HS-5 (cell line): ENCODE measurements at regions not wholly inside any gene's neighbourhood (a gene's known extent, or its start where the extent isn't known, plus 50 kb on each side); places are given as distances from the start of the nearest gene placed in this dataset.

Experiments used
- DNase-seq: peaks from one replicate; pipeline ENCODE4 v3.0.0-alpha.2; 2012; ENCODE audit warnings: low read depth

DNA sequence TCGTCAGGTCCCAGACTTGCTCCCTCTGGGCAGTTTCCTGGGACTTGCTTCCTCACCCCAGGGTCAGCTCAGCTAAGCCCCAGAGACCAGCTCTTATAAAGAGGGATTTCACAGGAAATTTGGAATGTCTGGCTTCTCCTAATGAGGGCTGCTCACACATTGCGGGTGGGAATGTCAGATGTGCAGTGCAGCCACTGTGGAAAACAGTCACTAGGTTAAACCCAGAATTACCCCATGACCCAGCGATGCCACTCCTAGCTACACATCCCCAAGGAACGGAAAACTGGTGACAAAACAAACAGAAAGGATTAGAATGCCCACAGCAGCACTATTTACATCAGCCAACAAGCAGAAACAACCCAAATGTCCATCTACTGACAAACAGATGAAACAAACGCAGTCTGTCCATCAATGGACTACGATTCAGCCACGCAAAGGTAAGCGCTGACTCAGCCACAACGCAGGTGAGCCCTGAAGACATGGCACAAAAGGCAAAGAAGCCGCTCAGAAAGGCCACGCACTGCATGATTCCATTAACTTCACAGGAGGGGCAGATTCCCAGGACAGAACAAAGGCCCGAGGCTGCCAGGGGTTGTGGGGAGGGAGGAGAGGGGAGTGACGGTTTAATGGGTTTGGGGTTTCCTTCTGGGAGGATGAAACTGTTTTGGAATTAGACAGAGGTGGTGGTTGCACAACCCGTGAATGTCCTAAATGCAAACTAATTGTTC, 63.0 kb downstream of the NCOR2 start:
- no peak for DNase-seq

DNA sequence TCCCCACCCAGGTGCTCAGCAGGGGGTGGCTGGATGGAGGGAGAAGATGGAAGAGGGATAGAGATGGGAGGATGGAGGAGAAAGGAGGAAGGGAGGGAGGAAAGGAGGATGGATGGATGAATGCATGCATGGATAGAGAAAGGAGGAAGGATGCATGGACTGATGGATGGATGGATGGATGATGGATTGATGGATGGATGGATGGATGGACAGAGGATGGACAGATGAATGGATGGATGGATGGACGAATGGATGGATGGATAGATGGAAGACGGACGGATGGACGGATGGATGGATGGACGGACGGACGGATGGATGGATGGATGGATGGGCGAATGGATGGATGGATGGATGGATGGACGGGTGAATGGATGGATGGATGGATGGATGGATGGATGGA, 64.1 kb downstream of the NCOR2 start:
- no peak for DNase-seq

DNA sequence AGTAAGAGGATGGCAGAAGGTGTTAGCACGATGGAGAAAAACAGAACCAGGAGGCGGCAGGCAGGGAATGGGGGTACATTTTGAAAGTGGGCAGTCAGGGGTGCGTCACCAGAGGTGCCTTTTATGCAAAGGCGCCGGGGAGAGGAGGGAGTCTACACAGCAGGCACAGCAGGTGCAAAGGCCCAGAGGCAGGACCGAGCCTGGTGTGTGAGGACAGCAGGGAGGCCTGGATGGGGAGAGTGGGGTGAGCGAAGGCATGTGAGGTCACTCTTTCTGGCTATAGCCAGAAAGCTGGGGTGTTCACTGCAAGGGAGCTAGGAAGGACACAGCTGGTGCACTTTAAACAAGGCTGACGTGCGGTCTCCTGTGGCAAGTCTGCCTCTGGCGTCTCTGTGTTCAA, 65.0 kb downstream of the NCOR2 start:
- no peak for DNase-seq

DNA sequence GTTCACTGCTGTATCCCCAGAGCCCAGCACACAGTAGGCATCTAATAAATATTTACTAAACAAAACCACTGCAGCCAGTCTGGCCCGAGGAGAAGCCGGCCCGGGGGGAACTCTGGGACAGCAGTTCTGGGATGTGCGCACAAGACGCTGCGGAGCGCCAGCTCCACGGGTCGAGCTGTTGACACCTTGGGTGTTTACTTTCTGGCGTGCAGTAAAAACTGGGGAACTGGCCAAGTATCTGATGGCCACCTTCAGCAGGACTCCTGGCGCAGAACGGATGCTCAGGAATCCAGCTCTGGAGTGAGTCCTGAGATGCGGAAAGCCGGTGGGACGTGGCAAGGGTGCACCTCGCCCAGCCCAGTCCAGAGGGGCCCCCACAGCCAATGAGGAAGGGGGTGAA, 65.6 kb downstream of the NCOR2 start:
- no peak for DNase-seq

DNA sequence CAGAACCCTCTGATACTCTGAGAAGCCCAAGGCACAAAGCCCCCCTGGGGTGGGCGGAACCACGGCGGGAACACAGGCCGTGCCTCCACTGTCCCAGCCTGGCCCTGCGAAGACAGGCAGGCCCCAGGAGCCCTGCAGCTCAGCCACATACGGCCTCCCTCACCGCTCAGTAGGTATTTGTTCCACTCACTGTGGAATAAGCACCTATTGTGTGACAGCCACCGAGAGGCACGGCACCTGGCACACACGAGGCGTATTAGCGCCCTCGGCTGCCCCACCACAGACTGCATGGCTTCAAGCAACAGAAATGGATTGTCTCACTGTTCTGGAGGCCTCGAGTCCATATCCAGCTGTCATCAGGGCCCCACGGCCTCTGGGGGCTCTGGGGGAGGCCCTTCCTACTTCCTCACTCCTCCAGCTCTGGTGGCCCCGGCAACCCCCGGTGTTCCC, 66.3 kb downstream of the NCOR2 start:
- DNase-seq = no peak

DNA sequence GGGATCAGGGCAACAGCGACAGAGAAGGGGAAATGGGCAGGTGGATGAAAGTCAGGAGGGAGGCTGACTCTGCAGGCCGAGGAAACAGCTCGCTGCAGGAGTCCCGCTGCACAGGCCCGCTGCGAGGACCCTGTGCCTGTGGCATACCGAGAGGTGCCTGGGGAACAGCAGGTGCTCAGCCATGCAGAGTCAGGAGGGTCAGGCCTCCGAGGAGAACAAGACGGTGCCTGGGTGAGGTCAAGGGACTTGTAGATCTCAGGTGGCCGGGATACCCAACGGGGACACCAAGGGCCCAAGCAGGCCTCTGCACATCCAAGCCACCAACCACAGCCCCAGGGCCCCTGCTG, 67.5 kb downstream of the NCOR2 start:
- no peak for DNase-seq

DNA sequence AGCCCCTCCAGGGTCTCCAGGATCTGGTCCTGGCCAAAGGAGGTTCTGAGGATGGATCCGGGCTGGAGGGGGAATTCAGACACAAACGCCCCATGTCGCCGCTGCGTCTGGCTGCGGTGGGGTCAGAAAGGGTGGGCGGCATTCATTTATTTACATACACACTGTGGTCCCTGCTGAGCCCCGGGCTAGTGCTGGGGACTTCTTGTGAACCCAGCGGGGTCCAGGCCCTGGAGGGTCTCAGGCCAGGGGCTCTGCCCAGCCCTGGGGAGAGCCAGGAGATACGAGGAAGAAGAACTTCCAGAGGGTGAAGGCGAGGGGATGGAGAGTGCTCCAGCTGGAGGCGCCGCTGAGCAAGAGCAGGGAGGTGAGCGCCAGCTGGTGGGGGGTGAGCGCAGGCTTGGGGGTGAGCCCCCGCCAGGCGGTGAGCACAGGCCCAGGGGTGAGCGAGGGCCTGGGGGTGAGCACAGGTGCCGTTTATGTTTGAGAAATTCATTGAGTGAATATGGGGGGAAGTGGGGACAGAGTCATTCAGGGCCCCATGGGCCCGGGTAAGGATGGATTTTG, 68.1 kb downstream of the NCOR2 start:
- DNase-seq = no peak

DNA sequence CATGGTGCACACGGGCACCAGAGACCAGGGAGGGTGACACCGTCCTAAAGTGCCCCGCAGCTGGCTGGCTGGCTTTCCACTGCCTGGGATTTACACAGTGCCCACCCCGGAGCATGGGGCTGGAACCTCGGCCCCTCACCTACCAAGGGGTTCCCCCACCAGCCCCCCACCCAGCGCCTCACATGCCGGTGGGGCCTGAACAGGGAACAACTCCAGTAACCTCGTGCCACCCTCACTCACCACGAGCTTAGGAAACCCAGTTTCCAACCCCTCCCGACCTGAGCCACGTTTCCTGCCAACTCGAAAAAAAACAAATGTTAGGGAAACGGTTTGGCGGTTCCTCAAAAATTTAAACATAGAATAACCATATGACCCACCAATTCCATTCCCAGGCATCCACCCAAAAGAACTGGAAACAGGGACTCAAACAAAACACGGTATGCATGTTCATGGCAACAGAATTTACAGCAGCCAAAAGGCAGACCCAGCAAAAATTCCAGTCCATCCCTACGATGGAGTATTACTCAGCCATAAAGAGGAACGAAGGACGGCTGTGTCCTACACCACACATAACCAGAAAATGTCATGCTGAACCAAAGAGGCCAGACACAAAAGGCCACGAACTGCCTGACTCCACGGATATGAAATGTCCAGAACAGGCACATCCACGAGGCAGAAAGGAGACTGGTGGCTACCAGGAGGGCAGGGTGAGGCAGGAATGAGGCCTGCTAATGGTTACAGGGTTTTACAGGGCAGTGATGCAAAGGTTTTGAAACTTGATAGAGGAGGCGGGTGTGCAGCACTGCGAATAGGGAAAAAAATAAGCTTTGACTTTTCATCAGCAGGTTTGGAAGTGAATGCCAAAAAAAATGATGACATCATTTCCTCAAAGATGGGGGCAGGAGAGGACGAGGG, 68.9 kb downstream of the NCOR2 start:
- no peak for DNase-seq

DNA sequence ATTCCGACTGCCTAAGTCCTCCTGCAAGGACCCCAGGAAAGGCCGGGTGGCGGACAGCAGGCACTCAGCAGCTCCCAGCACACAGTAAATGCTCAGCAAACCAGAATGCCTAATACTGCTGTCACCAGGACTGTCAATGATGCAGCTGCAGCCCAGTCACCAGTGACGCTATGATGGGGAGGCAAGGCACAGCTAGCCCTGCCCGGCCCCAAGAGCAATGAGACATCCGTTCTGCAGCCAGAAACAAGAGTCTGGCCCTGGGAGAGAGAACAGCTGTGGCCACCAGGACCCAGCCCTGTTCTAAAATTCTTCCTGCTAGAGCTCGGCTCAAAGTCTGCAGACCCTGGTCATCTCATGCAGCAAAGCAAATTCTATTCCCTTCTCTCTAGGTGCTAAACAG, 69.8 kb downstream of the NCOR2 start:
- no peak for DNase-seq

DNA sequence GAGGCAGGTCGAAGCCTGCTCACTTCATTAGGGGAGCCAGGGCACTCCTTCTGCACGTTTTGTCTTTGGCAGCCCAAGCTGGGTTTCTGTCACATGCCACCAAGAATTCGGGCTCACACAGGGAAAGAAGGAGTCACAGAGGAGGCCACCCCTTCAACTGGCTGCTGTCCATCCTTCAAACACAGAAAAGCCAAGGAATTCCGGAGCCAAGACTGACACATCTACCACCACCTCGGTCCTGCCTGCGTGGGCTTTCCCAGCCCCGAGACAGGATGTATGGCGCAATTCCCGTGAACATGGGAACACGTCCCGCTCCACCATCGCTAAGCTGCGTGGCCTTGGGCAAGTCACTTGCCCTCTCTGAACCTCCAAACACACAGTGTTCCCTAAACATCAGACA, 70.4 kb downstream of the NCOR2 start:
- DNase-seq = no peak

DNA sequence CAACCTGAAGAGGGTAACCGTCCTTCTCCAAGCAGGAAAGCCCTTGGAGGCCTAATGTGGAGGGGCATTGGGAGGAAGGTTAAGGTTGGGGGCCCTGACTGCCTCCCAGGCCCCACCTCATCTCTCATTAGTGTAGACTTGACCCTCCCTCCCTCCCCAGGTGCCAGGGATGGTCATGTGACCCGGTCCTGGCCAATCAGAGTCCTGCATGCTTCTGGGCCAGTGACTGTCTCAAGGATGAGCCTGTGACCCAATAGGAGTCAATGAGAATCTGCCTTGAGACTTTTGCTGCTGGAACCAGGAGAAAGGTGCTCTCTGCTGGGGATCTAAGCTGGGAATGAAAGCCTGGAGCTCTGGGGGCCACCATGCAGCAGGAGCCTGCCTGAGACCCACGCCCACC, 70.8 kb downstream of the NCOR2 start:
- DNase-seq = no peak

DNA sequence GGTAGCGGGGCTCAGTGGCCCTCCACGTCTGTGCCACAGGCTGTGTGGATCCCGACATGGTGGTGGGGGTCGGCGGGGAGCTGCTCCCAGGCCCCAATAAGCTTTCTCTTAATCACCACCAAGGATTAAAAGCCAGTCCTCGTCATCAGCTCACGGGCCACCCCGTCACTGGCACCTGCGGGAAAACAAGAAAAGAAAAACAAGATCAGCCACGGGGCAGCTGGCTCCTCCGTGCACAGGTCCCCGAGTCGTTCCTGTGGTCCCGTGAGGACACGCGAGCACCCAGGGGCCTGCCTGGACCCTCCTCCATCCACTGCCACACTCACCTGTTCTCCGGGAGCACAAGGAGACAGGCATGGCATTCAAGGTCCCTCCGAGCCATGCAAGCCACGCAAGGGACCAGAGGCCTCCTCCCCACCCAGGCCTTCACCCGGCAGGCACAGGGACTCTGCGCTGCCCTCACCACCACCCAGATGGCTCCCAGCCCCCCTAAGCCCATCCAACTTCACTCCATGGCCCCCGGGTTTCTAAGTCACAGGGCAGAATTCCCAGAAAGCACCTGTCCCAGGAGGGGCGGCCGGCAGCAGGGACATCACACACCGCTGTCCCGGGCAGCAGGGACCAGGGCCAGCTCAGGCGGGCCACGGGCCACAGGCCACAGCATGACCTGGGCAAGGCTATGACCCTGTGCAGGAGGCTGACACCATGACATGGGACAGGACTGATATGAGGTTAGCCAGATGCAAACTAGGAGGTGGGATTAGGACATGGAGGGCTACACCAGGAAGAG, 72.0 kb downstream of the NCOR2 start:
- no peak for DNase-seq

DNA sequence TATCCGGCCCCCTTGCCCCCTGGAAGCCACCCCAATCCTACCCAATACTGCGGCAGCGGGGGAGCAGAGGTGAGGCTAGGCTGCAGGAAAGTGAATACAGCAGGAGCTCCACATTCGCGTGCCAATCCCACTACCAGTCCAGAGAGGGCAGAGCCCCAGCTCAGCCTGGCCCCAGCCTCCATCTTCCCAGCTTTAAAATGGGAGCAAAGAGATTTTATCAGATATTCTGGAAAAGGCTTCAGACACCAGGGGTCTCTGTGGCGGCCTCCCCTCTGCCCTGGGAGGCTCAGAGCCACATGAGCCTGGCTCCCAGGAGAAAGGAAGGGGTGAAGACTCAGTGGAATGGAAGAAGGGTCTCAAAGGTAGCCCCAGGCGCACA, 72.7 kb downstream of the NCOR2 start:
- DNase-seq = no peak

DNA sequence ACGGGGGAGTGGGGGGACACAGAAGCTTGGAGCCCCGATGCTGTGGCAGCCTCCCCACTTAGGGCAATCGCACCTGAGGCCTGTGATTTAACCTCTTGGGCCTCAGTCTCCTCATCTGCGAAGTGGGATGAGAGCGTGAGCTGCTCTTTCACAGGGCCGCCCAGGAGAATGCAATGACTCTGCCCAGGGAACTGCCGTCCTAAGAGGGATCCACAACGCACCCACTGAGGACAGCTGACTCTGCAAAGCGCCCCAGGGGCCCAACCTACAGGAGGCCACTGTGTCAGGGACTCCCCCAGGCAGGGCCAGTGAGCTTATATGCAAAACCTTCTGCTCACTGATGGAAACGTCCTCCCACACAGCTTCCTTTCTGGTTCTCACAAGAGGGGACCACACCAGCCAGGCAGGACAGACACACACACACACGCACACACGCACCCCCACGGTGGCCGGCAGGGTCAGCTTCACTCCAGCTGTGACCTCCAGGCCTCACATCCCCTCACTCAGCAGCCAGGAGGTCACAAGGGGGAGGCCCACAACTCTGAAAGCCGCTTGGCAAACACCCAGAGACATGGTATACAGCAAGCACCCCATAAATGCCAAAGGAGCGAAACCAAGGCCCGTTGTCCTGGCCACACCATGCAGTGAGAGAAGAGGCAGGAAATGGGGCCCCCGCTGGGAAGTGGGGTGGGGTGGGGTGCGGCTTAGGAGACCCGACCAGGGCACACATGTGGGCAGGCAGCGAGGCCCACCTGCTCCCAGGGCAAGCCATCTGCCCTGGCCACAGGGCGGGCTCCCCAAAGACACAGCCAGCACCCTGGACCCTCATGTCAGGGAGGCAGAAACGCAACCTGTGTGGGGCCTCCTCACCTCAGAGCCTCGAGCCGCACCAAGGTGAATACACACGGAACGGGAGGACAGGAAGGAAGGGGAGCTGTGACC, 73.3 kb downstream of the NCOR2 start:
- no peak for DNase-seq

DNA sequence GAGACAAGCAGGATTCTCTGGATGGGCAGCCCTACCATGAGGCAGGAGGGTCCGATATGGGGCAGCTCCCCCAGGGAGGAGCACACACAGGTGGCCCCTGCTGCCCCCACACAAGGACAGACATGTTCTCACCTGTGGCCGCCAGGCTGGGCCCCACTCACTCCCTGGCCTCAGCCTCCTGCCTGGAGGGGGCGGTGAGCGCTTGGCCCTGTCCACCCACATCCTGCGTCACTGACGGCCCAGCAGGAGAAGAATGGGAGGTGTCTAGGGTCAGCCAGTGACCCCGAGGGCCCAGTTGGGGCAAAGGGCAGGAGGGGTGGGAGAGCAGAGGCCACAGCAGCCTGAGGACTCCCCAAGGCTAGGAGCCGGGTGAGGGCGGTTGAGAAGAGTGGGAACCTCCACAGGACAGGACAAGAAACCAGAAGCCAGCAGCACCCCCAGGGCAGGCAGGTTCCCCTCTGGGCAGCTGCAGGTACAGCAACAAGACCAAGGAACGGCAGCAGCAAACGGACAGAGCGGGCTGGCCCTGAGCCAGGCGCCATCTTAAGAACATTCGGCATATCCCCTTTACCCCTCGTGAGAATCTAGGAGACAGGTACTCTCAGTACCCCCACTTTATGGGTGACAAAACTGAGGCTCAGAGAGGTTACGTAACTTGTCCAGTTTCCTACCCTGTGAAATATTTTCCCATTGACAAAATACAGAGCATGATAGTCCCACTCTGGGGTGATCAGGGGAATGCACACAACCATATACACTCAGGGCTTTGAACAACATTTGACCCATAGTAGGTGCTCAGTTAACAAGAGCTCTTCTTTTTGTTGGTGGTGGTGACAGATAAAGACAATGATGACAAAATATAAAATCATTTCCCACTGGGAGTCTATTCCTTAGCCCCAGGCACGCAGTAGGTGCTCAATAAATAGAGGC, 74.3 kb downstream of the NCOR2 start:
- no peak for DNase-seq

DNA sequence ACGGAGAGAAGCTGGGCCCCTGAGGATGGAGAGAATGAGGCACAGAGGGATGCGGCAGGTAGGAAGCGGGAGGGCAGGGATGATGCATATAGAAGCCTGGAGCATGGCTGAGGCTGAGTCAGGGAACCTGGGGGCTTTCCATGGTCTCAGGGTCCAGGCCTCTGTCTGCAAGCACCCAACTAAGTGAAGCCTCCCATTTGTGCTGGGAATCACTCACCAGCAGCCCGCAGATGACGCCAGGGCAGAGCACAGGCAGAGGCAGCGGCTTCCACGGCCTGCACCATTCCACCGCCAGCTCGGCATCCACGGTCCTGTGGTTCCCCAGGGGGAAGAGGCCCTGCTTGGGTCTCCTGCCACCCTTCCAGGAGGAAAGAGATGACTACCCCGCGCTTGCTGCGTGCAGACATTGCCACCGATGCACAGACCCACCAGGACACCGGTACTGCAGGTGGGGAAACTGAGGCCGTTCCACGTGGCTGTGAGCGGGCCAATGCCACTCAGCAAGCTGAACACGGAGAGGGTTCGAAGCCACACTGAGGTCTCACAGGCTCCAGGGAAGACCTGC, 75.5 kb downstream of the NCOR2 start:
- DNase-seq = no peak

DNA sequence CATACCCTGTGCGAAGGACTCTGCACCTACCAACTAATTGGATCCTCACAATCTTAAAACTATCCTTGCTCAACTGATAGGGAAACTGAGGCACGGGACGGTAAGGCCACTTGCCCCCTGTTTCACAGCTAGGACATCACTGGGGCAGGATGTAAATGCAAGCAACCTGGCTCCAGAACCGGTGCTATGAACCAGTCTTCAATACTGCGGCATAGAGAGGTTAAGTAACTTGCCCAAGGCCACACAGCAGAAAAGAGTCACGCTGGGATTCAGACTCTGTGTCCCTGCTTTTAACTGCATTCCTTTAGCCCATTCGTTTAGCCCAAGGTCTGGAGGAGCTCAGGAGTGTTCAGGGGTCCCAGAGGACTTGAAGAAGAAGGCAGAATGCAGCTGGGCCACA, 76.1 kb downstream of the NCOR2 start:
- DNase-seq = no peak

DNA sequence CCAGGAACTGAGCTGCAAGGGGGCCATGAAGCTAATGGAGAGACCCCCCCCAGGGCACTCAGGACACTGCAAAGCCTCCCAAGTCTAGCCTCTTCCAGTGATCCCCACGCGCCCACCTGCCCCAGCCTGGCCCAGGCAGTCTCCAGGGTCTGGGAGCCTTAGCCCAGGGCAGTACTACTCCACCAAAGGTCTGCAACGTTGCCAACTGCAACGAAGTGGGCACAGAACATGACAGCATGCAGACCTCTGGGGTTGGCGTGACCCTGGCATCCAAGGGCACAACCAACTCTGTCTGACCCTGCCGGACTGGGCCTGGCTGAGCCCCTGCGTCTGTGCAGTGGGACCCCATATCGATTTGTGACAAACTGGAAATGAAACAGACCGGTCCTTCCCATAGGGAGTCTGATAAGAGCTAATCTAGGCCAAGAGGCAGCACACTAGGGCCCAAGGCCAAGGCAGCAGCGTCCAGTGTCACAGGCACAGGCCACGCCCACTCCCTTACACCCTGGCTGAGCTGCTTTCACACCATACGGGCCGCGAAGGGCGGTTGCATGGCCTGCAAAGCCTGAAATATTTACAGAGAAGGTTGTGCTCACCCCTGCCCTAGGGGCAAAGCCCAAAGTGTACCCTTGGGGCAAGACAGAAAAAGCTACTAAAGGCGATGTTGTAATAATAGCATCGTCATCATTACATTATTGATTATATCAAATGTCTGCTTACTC, 76.7 kb downstream of the NCOR2 start:
- DNase-seq = no peak

DNA sequence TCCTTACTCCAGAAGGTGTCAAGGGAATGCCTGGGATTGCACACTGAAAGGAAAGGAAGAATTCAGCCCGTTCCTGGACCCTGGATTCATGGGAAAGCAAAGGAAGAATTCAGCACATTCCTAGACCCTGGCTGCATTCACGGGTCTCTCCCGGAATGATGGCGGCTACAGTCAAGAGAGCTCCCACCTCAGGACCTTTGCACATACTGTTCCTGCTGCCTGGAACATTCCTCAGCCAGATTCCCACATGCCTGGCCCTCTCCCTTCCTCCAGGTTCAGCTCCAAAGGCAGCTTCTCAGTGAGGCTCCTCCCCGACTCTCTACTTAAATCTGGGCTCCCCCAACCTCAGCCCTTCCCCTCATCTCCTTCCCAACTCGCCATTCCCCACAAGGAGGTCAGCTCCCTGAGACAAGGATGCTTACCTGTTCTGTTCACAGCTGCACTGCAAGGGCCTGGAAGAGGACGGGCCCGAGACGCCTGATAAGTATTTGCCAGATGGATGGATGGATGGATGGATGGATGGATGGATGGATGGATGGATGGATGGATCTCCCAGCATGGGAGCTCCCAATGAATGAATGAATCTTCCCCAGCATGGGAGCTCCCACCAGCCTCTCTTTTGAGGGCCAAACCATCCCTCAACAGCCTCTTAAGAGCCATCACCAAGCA, 77.4 kb downstream of the NCOR2 start:
- no peak for DNase-seq
